Panc1 (cell line): ENCODE measurements at regions not wholly inside any gene's neighbourhood (a gene's known extent, or its start where the extent isn't known, plus 50 kb on each side); places are given as distances from the start of the nearest gene placed in this dataset.

Experiments used
- CTCF ChIP-seq: fragments of 450-650 bp; IDR thresholded peaks from 2 replicates; pipeline ENCODE4 v1.5.1; 2017; ENCODE audit warnings: mild to moderate bottlenecking
- POLR2AphosphoS5 ChIP-seq: IDR thresholded peaks from 2 replicates; pipeline ENCODE4 v1.6.1; 2012; ENCODE audit warnings: mild to moderate bottlenecking, low read depth, low read length, moderate library complexity

DNA sequence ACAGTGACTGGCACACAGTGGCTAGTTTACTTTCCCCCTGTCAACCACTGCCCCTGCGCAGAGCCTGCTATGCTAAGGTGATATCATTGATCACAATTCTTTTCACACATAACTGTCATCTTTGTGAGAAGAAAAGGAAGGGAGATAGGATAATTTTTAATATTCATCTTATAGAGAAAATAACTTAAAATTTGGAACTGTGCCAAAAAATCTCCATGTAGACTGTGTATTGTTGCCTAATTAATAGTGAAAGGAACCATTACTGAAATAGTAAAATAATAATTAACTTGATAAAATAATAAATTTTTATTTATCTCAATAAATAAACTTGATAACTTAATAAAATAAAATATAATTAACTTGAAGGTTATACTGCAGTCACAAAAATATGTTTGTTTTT lies 1069.4 kb downstream of the C4orf33 start:
- TF ChIP-seq POLR2AphosphoS5 (no peak), CTCF (no peak)
